Lung (tissue), 11 donors: ENCODE measurements at regions not wholly inside any gene's neighbourhood (a gene's known extent, or its start where the extent isn't known, plus 50 kb on each side); places are given as distances from the start of the nearest gene placed in this dataset.

Experiments used
- ATAC-seq: fragments of 200-7000 bp; cut with Tn5 transposase; one replicate; pipeline ENCODE4 v1.9.1; 2020; ENCODE audit warnings: moderate number of reproducible peaks; ENCODE audit not compliant: insufficient read depth, low FRiP score
- DNase-seq, 3 donors: peaks; one replicate each; pipeline ENCODE4 v3.0.0-alpha.2; 2013 to 2017
- H3K27ac ChIP-seq, 2 donors: one replicate each; pipeline ENCODE4 v1.5.1; 2013; ENCODE audit warnings: mild to moderate bottlenecking in 2 of 2, moderate library complexity in 2 of 2, control low read depth in 1 of 2, inconsistent platforms in 1 of 2, low read depth in 1 of 2, low read length in 1 of 2
- H3K27me3 ChIP-seq, 3 donors: one replicate each; pipeline ENCODE4 v1.5.1; 2013; ENCODE audit warnings: low read length in 2 of 3; ENCODE audit not compliant: control insufficient read depth in 3 of 3, insufficient read depth in 3 of 3
- H3K36me3 ChIP-seq, 4 donors: one replicate each; pipeline ENCODE4 v1.5.1; 2013; ENCODE audit warnings: low read length in 4 of 4, mild to moderate bottlenecking in 1 of 4, moderate library complexity in 1 of 4; ENCODE audit not compliant: control insufficient read depth in 4 of 4, insufficient read depth in 4 of 4
- H3K4me1 ChIP-seq, 5 donors: one replicate each; pipeline ENCODE4 v1.5.1; 2013; ENCODE audit warnings: low read length in 5 of 5, mild to moderate bottlenecking in 2 of 5, moderate library complexity in 1 of 5; ENCODE audit not compliant: control insufficient read depth in 5 of 5, insufficient read depth in 5 of 5
- H3K4me3 ChIP-seq: one replicate; pipeline ENCODE4 v1.5.1; 2013; ENCODE audit warnings: mild to moderate bottlenecking, control low read depth, moderate library complexity
- H3K9ac ChIP-seq, 2 donors: one replicate each; pipeline ENCODE4 v1.5.1; 2013; ENCODE audit warnings: low read length in 2 of 2, control low read depth in 1 of 2; ENCODE audit not compliant: insufficient read depth in 1 of 2
- H3K9me3 ChIP-seq, 4 donors: one replicate each; pipeline ENCODE4 v1.5.1; 2013; ENCODE audit warnings: low read length in 3 of 4, mild to moderate bottlenecking in 1 of 4, moderate library complexity in 1 of 4; ENCODE audit not compliant: control insufficient read depth in 4 of 4, insufficient read depth in 3 of 4
- CTCF ChIP-seq: IDR thresholded peaks from 2 replicates; pipeline ENCODE4 v1.5.1; 2012; ENCODE audit warnings: mild to moderate bottlenecking; ENCODE audit errors: control extremely low read depth, extremely low read depth
- WGBS, 2 donors: extraction: QIAGEN DNeasy Blood & Tissue Kit; methylation state at CpG; one replicate each; pipeline ENCODE4 v1.1.7; 2013; 5-methylcytosine and 5-hydroxymethylcytosine counted together
- donor health status: control.
- donor health status: control.
- donor health status: Bipolar disorder and iron deficiency.
- donor health status: healthy.
- donor health status: DM: yes; HTN: yes; CAD: no.

DNA sequence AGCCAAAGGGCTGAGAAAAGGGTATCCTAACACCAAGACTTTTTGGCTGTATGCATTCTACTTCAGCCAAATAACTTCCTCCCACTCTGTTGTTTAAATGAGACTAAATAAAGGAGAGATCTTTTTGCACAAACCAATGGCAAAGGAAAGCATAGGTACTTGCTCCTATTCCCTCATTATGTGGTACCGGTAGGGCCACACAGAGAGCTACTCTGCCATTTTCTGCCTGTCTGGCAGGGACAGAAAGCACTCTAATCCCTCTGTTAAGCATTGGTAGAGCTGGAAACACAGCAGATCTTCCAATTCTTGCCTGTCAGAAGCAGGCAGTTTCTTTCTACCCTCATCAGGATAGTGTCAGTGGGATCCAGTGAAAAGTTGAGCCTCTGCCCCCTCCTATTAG is 918.3 kb upstream of the TMEFF2 start:
- DNase-seq: no peak
- Histone ChIP-seq H3K27ac (no peak overlapping the region), H3K9me3 (peaks cover 0 to 5% (median 0%) of the 10 kb centered on the region in 4 donors), H3K27me3 (no peaks in the 10 kb centered on the region), H3K4me3 (no peak overlapping the region), H3K4me1 (no peaks in the 10 kb centered on the region), H3K9ac (no peak overlapping the region), H3K36me3 (no peaks in the 10 kb centered on the region)
- TF ChIP-seq CTCF: no peak
- no peak for ATAC-seq
- 87 to 91% methylated on average over 1 of the region's 1 CpG for WGBS, 2 donors

GRCh38 chr2:193103064-193103463 is 908.3 kb upstream of the TMEFF2 start:
- Histone ChIP-seq H3K9me3 (peaks cover 0 to 2% (median 0%) of the 10 kb centered on the region in 4 donors), H3K27me3 (no peaks in the 10 kb centered on the region), H3K4me3 (no peak overlapping the region), H3K9ac (no peak overlapping the region), H3K4me1 (no peaks in the 10 kb centered on the region), H3K36me3 (no peaks in the 10 kb centered on the region), H3K27ac (no peak overlapping the region)
- DNase-seq: no peak
- ATAC-seq: no peak
- no peak for TF ChIP-seq CTCF
- 54 to 77% methylated on average over 1 of the region's 1 CpG for WGBS, 2 donors

DNA sequence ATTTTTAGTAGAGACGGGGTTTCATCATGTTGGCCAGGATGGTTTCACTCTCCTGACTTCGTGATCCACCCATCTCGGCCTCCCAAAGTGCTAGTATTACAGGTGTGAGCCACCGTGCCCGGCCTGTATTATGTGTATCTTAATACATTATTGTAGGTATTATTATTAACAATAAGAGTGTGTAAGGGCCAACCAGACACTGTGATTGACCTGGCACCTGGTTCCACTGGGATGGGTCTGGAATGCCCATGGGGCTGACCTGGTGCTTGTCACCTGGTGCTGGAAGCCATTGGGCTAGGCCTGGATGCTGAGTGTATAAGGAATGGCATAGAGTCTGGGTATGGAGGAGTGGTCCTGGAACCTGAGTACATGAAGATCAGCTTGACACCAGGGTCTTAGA is 906.9 kb upstream of the TMEFF2 start:
- DNase-seq: no peak
- Histone ChIP-seq H3K36me3 (no peaks in the 10 kb centered on the region), H3K4me3 (no peak overlapping the region), H3K9ac (no peak overlapping the region), H3K4me1 (no peaks in the 10 kb centered on the region), H3K27me3 (no peaks in the 10 kb centered on the region), H3K27ac (no peak overlapping the region), H3K9me3 (peaks cover 0 to 2% (median 0%) of the 10 kb centered on the region in 4 donors)
- 95 to 98% methylated on average over 5 of the region's 5 CpGs for WGBS, 2 donors
- no peak for TF ChIP-seq CTCF
- ATAC-seq: no peak

DNA sequence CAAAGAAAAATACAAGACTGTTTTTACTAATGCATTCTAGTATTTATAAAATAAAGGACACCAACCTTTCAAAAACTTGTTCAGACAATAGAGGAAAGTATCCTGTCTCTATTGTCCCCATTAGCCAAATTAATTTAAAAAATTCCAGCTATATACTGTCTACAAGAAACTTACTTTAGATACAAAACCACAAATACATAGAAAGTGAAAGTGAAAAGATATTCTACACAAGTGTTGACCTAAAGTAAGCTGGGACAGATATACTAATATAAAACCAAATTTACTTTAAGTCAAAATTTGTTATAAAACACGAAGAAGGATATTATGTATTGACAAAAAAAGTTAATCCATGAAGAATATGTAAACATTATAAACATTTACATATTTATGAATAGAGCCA is 893.3 kb upstream of the TMEFF2 start:
- H3K9me3 ChIP-seq: no peaks in the 10 kb centered on the region
- TF ChIP-seq CTCF: no peak
- no peak for ATAC-seq

More for the DNA sequence above, 893.3 kb upstream of the TMEFF2 start:
- DNase-seq: no peak
- no peaks in the 10 kb centered on the region for H3K4me1 ChIP-seq
- no peaks in the 10 kb centered on the region for H3K27me3 ChIP-seq
- H3K9ac ChIP-seq: no peak overlapping the region
- no peak overlapping the region for H3K4me3 ChIP-seq
- WGBS, 2 donors: 36 to 82% methylated on average over 1 of the region's 1 CpG
- H3K27ac ChIP-seq: no peak overlapping the region
- no peaks in the 10 kb centered on the region for H3K36me3 ChIP-seq
